HG03520 (cell line): ENCODE measurements at regions not wholly inside any gene's neighbourhood (a gene's known extent, or its start where the extent isn't known, plus 50 kb on each side); places are given as distances from the start of the nearest gene placed in this dataset.

Source experiments
- ATAC-seq: cut with Tn5 transposase; IDR thresholded peaks from one replicate; pipeline ENCODE4 v1.9.1; 2021; ENCODE audit warnings: mild to moderate bottlenecking, moderate library complexity; ENCODE audit not compliant: unreplicated experiment

DNA sequence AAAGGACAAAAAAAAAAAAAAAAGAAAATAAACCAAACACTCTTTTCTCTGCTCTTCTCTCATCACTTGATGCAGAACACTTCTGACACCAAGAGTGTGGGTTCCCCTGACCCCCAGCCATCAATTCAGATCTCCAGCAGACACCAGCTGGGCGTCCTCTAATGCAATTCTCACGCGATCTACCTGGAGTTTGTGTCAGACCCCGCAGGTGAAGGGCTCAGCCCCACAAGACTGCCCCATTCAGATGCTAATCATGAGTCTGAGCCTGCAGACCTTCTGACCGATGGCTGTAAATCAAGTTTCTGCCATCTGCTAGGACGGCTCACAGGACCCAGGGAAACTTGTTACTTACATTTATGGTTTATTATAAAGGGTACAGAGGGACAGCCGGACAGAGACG is 133.6 kb upstream of the C1orf174 start:
- no peak for ATAC-seq

DNA sequence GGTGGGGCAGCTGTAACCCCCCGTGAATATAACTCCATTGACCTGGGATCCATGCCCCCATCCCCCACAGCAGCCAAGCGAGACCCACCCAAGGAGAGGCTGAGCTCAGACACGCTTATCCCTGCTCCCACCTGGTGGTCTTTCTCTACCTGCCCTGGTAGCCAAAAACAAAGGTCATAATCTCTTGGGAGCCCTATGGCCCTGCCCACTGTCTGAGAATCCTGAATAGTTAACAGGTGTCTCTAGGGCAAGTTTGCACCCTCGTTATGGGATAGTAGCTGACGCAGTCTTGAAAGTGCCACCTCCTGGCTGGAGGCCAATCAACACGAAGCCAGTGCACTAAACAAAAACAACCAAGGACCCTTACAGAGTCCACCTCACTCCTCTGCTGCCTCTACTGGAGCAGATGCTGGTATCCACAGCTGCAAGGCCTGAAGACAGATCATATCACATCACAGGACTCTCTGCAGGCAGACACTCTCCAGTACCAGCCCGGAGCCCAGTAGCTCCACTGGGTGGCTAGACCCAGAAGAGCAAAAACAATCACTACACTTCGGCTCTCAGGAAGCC is 134.3 kb upstream of the C1orf174 start:
- no peak for ATAC-seq

DNA sequence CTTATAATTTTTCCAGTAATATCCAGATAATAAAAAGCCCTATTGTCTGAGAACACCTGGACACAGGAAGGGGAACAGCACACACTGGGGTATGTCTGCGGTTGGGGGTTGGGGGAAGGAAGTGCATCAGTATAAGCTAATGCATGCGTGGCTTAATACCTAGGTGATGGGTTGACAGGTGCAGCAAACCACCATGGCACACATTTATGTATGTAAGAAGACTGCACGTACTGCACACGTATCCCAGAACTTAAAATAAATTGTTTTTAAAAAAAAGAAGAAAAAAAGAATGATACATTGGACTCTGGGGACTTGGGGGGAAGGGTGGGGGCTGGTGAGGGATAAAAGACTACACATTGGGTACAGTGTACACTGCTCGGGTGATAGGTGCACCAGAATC is 144.9 kb upstream of the C1orf174 start:
- no peak for ATAC-seq

- no peak for ATAC-seq
These were observed 145.4 kb upstream of the C1orf174 start for GRCh38 chr1:4045397-4046010.

DNA sequence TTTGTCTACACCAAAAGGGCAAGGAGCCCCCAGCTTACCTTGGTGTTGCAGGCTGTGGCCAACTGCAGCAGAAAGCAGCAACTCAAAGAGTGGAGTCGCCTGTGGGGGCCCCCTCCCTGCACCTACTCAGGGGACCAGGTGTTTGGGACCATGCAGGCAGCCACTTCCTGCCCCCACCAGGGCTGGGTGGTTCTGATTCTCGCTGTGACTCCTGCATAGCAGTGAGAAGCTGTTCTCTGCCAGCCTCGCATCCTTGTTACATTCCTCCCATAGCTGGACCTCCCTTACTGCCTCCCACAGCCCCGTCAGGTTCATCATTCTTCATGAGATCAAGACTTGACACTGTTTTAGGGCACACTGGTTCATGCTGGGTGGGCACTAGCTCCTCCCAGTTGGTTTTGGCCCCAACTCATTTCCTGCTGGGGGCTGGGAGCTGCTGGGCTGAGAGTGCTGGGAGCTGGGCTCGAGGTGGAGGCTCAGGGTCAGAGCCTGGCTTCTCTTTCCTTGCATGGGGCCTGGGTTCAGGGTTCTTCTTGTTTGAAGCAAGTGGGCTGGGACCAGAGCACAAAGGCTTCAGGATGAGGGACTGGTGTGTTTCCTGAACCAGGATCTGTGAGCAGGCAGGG is 146.9 kb upstream of the C1orf174 start:
- no peak for ATAC-seq

GRCh38 chr1:4047666-4048065 is 147.6 kb upstream of the C1orf174 start:
- no peak for ATAC-seq

GRCh38 chr1:4048076-4048475 is 148.0 kb upstream of the C1orf174 start:
- ATAC-seq = no peak

GRCh38 chr1:4048921-4049320 is 148.8 kb upstream of the C1orf174 start:
- ATAC-seq = no peak

DNA sequence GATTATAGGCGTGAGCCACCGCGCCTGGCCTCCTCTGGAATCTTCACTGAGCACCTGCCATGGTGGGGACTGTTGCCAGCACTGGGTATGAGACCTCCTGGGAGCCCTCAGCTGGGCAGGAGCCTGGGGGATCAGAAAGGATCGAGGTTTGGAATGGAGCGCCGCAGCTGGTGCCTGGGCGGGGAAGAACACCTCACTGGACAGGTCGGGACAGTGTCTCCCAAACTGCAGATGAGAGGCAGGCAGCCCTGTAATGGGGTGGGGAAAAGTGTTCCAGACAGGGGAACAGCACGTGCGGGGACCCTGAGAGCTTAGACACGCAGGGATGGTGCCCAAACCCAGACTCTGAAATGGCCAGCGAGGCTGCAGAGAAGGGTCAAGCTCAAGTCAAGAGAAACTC is 150.9 kb upstream of the C1orf174 start:
- no peak for ATAC-seq

DNA sequence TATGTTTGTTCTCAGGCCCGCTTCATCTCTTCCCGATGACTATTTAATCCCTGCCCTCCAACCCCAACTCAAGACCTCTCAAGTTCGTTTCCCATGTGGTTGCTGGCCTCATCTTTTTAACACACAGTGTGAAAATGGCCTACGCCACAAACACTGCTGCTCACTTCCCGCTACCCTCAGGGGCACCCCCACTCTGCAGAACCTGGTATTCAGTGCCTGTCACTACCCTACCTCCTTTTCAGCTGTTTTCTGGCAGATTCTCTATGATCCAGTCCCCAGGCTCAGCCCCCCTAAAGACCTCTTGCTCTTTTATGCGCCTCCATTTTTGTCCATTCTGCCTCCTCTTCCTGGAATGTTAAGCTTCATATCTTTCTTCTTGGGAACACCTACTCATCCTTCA is 152.6 kb upstream of the C1orf174 start:
- no peak for ATAC-seq

GRCh38 chr1:4053160-4053748 is 153.2 kb upstream of the C1orf174 start:
- ATAC-seq = no peak

DNA sequence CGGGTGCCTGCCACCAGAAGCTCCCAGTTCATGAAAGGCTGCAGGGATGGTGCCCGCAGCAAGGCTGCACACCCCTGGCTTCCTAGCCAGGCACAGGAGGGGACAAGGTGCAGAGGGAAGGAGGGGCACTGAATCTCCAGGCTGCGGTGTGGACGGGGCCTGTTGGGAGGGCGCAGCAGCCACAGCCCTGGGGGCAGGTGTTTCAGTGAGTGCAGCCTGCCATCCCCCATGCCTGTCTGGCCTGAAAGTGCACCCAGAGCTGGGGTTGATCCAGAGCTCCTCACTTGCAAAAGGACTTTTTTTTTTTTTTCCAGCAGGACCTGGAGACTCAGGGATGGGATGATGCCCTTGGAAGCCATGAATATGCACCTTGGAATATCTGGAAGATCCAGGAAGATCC is 153.7 kb upstream of the C1orf174 start:
- no peak for ATAC-seq

DNA sequence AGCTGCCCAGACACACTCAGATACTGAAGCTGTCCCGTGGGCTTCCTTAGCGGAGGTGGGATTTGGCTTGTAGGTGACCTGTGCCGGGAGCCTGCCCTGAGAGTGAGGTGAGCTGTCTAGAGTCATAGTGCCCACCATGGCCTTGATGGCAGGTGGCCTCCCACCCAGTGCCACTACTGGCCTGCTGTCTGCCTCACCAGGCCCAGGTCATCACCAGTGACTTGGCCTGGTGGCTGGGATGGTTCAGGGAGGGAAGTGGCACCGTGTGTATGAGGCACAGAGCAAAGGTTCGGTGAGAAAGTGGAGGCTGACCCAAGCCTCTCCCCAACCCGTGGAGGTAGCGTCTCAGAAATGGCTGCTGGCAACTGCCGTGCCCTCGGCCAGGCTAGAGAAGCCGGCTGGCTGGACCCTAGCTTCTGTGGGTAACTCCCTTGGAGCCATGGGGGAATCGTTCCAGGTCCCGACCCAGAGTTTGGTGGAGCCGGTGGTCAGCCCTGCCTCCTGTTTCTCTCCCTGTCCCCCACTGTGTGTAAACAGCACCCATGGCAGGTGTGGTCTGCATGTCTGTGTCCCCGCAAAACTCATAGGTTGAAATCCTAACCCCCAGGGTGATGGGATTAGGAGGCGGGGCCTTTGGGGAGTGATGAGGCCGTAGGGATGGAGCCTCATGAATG is 155.4 kb upstream of the C1orf174 start:
- ATAC-seq = no peak

DNA sequence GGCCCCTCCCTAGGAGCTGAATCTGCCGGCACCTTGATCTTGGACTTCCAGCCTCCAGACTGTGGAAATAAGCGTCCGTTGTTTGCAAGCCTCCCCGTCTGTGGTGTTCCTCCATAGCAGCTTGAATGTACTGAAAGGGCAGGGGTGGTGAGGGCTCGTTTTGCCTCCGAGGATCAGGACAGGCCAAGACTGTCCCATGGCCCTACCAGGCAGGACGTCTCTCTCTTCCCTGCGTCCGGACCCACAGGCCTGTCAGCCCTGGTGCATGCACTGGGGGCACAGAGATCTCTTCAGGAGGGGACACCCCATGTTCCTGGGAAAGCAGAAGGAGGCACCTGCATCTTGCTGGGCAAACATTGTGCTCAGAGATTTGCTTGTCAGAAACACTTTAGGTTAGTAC is 156.3 kb upstream of the C1orf174 start:
- ATAC-seq = no peak

- no peak for ATAC-seq
These were observed 156.9 kb upstream of the C1orf174 start for GRCh38 chr1:4056989-4057388.

DNA sequence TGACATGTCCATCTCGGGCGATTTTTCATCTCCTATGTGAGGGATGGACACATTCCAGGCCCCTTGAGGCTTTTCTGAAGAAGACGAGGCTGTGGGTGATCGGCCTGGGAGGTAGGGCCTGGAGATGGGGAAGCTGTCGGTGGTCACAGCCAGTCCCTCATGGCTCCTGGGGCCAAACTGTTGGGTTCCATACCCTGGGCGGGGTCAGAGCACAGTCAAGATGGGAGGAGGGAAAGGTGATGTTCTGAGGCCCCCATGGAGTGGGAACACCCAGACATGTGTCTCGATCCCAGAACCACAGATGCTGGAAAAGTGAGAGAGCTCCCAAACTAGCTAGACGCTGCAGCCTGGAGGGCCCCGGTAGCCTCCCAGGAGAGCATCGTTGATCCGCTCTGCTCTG is 157.5 kb upstream of the C1orf174 start:
- ATAC-seq = no peak

DNA sequence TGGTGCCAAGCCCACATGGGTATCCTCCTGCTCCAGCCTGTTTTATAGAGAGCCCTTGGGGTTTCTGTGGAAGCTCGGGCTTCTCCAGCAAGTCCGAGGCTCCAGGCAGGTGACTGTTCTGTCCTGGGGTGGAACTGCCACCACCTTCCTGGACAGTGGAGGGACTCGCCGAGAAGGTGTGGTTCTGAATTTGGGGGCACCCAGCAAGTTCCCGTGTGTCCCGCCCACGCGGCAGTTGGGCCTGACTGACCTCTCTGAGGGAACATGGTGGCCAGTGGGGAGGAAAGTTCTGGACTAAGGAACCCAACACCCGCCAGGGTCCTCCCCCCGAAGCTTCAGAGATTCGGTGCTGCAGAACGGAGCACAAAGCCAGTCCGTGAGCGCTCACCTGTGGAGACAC is 158.1 kb upstream of the C1orf174 start:
- no peak for ATAC-seq

- ATAC-seq = no peak
These were observed 158.6 kb upstream of the C1orf174 start for GRCh38 chr1:4058706-4059105.

DNA sequence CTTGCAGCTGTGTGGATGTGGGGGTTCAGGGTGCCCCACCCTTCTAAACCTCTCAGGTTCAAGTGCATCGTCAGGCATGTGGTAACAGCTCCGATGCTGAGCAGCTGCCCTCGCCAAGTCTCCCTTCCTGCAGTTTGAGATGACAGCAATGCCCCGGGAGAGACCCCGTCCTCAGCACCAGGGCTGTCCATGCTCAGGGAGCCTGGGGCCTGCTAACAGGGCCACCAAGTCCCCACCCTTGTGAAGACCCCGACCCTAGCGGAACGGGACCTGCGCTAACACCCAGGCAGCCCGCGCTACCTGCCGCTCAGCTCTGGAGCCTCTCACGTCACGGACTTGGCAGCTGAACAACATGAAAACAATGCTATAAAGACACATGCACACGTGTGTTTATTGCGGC is 159.2 kb upstream of the C1orf174 start:
- no peak for ATAC-seq

GRCh38 chr1:4060850-4061249 is 160.8 kb upstream of the C1orf174 start:
- no peak for ATAC-seq

DNA sequence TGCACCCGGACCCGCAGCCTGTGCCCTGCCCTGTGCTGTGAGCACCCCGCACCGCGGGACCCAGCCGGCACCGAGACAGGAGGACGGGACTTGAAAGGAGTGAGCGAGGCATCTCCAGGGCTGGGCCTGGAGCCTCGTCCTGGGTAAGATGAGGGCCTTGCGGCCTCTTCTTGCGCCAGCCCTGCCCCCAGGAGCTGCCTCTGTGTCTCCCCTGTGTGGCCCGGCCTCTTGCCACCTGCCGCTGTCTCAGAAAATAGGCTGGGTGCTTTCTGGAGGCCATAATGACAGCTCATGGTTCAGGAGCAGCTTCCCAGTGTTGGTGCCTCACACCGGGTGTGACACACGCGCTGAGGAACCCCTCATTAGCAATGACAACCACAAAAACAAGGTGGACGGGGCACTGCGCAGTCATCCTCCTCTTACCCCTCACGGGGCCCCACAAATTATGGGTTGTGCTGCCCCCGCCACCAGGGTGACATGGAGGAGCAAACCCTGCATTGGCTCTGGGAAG is 161.5 kb upstream of the C1orf174 start:
- no peak for ATAC-seq

DNA sequence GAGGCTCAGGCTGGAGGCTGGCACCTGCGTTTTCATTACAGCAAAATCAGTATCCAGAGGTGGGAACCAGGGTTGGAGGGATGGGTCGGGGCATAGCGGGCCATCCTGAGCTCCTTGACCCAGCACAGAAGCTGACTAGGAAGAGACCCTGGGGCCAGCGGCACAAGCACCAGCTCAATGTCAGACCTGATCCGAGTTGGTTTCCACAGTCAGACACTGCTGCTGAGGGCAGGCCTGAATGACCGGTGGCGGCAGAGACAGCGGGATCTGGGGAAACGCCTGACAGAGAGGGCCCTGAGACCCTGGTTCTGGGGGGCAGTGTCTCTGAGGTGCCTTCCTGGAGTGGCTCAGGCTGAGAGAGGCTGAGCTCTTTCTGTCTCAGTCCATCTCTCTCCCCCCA is 162.0 kb upstream of the C1orf174 start:
- no peak for ATAC-seq
